ENCODE measurements at regions not wholly inside any gene's neighbourhood (a gene's known extent, or its start where the extent isn't known, plus 50 kb on each side); places are given as distances from the start of the nearest gene placed in this dataset.
"Not testable (repeated sequence)": the region's sequence is repeated elsewhere in the genome, so short reads cannot be mapped to it uniquely, and the experiment has no call there.

DNA sequence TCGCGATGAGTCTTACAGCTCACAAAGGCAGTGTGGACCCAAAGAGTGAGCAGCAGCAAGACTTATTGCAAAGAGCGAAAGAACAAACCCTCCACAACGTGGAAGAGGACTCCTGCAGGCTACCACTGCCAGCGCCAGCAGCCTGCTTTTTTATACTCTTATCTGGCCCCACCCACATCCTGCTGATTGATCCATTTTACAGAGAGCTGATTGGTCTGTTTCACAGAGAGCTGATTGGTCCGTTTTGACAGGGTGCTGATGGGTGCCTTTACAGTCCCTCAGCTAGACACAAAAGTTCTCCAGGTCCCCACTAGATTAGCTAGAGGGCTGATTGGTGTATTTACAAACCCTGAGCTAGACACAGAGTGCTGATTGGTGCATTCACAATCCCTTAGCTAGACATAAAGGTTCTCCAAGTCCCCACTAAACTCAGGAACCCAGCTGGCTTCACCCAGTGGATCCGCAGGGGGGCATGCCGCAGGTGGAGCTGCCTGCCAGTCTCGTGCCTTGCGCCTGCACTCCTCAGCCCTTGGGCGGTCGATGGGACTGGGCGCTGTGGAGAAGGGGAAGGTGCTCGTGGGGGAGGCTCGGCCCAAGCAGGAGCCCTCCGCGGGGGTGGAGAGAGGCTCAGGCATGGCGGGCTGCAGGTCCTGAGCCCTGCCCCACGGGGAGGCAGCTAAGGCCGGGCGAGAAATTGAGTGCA is 75.7 kb downstream of the QDPR start:
- not testable (repeated sequence) for DNase-seq (ENCODE audit: low spot score)

- no peak for DNase-seq (ENCODE audit: low spot score)
These were observed 78.1 kb downstream of the QDPR start for GRCh38 chr4:17433827-17434226.

GRCh38 chr4:17427991-17428390 is 83.9 kb downstream of the QDPR start:
- no peak for DNase-seq (ENCODE audit: low spot score)

GRCh38 chr4:17426222-17426621 is 85.7 kb downstream of the QDPR start:
- DNase-seq (ENCODE audit: low spot score): no peak

DNA sequence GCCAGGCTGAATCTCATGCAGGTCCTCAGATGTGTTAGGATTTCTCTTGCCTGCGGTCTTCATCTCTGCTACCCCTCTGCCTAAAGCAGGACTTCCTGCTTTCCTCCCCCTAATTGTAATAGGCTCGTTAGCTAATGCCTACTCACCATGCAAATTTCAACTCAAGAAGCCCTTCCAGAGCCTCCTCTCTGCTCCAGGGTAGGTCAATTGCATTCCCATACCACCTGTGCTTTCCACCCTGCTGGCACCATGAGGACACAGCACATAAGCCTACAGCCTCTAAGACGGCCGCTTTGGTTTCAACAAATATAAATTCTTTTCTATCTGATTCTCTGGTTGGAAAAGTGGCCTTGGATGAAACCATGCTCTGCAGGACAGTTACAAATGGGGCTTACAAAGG is 93.9 kb downstream of the QDPR start:
- no peak for DNase-seq (ENCODE audit: low spot score)

DNA sequence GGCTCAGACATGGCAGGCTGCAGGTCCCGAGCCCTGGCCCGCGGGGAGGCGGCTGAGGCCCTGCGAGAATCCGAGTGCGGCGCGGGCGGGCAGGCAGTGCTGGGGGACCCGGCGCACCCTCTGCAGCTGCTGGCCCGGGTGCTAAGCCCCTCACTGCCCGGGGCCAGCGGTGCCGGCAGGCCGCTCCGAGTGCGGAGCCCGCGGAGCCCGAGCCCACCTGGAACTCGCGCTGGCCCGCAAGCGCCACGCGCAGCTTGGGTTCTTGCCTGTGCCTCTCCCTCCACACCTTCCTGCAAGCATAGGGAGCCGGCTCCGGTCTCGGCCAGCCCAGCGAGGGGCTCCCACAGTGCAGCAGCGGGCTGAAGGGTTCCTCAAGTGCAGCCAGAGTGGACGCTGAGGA is 97.5 kb downstream of the QDPR start:
- no peak for DNase-seq (ENCODE audit: low spot score)

- DNase-seq (ENCODE audit: low spot score): no peak
These were observed 111.2 kb downstream of the QDPR start for GRCh38 chr4:17400686-17401085.

GRCh38 chr4:17398805-17399204 is 113.1 kb downstream of the QDPR start:
- DNase-seq (ENCODE audit: low spot score): no peak

DNA sequence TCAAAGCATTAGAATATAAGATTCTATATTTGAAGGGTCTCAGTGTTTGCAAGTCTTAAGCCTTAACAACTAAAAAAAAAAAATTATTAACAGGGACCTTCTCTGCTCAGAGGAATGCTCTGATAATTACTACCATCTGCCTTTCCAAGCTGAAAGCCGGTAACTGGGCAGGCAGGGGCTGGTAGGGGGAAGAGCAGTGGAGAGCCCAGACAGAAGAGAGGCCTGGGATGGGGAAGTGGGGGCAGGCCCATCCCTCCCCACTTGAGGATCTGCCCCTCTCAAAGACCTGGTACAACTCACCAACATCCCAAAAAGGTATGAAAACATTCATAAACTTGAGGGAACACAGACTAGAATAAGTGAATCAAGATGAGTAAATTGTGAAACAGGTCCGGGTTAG is 113.9 kb downstream of the QDPR start:
- no peak for DNase-seq (ENCODE audit: low spot score)

DNA sequence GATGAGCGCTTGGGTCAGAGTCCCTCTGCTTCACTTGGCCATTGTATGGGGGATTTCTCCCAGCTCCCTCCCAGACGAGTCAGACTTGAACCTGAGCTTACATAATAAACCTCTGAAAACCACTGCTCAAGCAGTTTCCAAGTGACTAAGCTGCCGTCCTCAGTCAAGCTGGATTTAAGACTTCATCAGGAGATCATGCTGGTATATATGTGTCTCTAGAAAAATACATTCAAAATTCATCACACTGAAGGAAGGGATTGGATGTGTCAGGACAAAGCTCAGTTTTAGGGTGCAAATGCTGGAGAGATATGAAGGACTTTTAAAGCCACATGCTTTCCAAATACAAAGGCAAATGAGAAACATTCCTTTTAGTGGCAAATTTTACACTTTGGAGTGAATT is 114.3 kb downstream of the QDPR start:
- DNase-seq (ENCODE audit: low spot score): no peak

GRCh38 chr4:17385403-17385802 is 126.5 kb downstream of the QDPR start:
- DNase-seq (ENCODE audit: low spot score): peak; percentile 20

DNA sequence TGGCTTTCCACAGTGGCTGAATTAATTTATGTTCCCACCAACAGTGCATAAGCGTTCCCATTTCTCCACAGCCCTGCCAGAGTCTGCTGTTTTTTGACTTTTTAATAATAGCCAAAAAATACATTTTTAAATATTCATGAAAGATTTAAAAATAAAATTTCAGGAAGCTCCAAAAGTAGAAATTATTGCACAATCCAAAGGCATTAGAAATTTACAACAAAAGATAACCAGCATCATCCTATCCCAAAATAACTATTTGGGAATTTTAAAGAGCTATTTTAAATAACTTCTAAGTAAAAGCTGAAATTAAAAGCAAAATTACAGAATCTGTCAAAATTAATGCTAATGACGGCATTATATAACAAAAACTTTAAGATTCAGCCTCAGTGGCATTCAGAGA is 131.5 kb downstream of the QDPR start:
- no peak for DNase-seq (ENCODE audit: low spot score)

DNA sequence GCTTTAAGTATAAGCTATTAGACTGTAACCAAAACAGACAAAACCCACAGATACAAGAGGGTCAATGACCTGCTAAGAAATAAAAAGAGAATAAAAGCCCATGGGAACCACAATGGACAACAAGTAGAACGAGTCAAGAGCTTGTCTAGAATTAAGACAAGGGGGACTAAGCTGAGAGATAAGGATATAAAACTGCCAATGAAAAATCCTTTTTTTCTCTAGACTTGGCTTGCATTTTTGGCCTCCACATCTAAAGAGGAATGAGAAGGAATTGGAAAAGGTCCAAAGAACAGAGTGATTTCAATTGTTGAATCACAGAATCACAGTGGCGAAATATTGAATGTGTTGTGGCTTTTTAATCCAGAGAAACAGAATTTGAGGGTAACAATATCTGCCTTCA is 135.7 kb downstream of the QDPR start:
- no peak for DNase-seq (ENCODE audit: low spot score)

GRCh38 chr4:17373666-17374065 is 138.2 kb downstream of the QDPR start:
- DNase-seq (ENCODE audit: low spot score): no peak

- peak; percentile 55 for DNase-seq (ENCODE audit: low spot score)
These were observed 141.1 kb downstream of the QDPR start for GRCh38 chr4:17370818-17371217.

DNA sequence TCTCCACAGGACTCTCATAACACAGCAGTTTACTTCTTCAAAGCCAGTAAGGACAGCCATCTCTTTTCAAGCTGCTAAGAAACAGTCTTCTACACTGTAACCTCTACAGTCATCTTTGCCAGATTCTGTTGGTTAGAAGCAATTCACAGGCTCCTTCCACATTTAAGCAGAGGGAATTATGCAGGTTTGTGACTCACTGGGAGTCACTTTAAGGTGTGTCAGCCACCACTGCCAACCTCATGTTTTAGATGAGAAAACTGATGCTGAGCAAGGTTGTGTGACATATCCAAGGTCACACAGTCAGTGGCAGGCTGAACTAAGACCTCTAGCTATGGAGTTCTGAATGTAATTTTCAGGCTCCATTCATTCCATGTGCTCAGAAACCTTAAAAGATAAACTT is 143.5 kb downstream of the QDPR start:
- peak; percentile 2 for DNase-seq (ENCODE audit: low spot score)

GRCh38 chr4:17367201-17367600 is 144.7 kb downstream of the QDPR start:
- DNase-seq (ENCODE audit: low spot score): no peak

DNA sequence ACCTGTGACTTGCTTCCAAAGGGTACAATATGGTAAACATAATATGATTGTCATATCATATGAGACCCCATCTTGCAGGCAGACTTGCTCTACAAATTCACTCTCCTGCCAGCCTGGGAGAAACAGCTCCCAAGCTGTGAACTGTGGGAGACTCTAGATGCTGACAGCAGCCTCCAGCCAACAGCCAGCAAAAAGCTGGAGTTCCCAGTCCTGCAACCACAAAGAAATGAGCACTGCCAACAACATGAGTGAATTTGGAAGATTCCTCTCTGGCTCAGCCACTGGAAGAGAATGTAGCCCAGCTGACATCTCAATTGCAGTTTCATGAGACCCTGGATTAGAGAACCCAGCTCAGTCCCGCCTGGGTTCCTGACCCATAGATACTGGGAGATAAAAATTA is 145.4 kb downstream of the QDPR start:
- DNase-seq (ENCODE audit: low spot score): no peak

GRCh38 chr4:17362430-17362829 is 149.5 kb downstream of the QDPR start:
- peak; percentile 11 for DNase-seq (ENCODE audit: low spot score)

- no peak for DNase-seq (ENCODE audit: low spot score)
These were observed 153.6 kb downstream of the QDPR start for GRCh38 chr4:17358241-17358640.

- no peak for DNase-seq (ENCODE audit: low spot score)
These were observed 155.0 kb downstream of the QDPR start for GRCh38 chr4:17356926-17357325.

DNA sequence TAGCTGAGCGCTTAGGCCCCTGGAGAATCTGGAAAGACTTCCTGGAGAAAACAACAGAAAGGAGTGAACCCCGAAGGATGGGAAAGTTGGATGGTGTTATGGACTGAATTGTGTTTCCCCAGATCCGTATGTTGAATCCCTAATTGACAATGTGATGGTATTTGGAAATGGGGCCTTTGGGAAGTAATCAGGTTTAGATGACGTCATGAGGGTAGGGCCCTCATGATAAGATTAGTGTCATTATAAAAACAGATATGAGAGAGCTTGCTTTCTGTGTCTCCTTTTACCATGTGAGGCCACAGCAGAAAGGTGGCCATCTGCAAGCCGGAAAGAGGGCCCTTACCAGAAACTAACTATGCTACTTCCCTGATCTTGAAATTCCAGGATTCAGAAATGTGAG is 159.5 kb downstream of the QDPR start:
- no peak for DNase-seq (ENCODE audit: low spot score)

DNA sequence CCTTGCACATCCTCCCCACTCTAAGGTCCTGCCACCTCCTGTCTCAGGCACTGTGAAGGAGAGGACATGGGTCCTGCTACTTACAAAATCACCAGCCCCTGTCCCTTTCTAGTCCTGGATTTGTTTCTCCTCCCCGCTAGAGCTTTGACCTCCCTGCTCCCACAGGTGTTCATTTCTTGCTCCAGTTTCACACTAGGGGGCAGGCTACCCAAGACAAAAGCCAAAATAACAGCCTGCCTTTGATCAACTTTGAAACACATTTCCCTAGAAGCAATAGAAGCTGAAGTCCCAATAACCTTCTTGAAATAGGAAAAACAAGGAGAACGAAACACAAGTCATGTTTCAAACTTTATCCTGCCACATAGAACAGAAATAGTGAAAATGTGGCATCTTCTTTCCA is 164.4 kb downstream of the QDPR start:
- peak; percentile 33 for DNase-seq (ENCODE audit: low spot score)

GRCh38 chr4:17339376-17339775 is 172.5 kb downstream of the QDPR start:
- DNase-seq (ENCODE audit: low spot score): no peak

GRCh38 chr4:17336986-17337385 is 174.9 kb downstream of the QDPR start:
- no peak for DNase-seq (ENCODE audit: low spot score)

Measured in SW480 (cell line).